Stimulated activated CD4-positive, alpha-beta T cell treated with anti-CD3 and anti-CD28 coated beads, TNF-alpha, amount 100 ng/mL, for 4 hours (primary cell): ENCODE measurements at regions not wholly inside any gene's neighbourhood (a gene's known extent, or its start where the extent isn't known, plus 50 kb on each side); places are given as distances from the start of the nearest gene placed in this dataset.

ENCODE experiments used
- DNase-seq, 3 experiments: peaks; one replicate each; pipeline ENCODE4 v3.0.0-alpha.2; 2020; ENCODE audit warnings: low read depth in 3 of 3

GRCh38 chr12:67370979-67371378, 101.8 kb downstream of the CAND1 start:
- DNase-seq = no peak

- no peak for DNase-seq
These were observed 107.9 kb downstream of the CAND1 start for GRCh38 chr12:67377021-67377420.

DNA sequence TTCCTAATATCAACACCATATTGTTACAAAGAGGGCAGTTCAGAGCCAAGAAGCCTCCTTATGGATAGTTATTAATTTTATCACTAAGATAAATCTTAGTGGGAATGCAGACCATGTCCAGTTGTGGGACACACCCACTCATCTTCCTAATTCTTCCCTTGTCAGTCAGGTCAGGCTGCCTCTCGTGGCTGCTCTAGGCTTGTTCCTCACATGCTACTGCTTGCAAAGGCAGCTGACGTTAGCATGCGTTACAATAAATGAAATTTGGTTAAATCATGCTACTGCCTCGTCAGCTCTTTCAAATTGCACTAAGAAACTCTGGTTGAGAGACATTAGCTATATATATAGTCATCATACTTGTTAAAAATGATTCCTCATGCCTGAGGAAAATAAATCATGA, 108.4 kb downstream of the CAND1 start:
- no peak for DNase-seq

GRCh38 chr12:67382241-67382871, 113.2 kb downstream of the CAND1 start:
- no peak for DNase-seq

DNA sequence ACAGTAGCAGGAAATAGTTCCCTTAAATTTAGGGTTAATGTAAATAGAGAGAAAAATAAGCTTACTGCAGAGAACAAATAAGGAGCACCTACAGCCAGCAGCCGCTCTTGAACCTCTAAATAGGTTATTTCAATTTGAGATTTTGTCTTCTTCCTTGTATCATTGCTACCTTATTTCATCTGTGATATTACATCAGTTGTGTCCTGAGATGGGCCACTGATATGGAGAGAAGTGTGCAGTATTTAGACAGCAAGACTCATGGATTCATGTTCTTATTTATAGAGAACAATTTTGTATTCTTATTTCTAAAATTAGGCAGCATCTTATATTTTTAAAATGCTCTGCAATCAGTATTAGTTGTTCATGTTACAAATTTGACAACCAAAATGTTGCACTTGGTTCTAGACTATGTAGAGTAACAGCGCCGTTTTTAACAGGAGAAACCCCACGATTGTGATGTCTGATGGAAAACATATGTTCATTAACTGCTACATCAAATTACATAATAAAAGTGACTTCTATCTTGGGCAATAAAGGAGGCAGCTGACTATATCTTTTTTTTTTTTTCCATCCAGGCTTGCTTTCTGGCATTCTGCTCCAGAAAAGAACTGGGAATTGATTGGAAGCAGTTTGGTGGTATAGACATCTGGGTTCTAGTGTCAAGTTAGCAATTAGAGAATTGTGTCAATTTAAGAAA, 117.9 kb downstream of the CAND1 start:
- DNase-seq = no peak

DNA sequence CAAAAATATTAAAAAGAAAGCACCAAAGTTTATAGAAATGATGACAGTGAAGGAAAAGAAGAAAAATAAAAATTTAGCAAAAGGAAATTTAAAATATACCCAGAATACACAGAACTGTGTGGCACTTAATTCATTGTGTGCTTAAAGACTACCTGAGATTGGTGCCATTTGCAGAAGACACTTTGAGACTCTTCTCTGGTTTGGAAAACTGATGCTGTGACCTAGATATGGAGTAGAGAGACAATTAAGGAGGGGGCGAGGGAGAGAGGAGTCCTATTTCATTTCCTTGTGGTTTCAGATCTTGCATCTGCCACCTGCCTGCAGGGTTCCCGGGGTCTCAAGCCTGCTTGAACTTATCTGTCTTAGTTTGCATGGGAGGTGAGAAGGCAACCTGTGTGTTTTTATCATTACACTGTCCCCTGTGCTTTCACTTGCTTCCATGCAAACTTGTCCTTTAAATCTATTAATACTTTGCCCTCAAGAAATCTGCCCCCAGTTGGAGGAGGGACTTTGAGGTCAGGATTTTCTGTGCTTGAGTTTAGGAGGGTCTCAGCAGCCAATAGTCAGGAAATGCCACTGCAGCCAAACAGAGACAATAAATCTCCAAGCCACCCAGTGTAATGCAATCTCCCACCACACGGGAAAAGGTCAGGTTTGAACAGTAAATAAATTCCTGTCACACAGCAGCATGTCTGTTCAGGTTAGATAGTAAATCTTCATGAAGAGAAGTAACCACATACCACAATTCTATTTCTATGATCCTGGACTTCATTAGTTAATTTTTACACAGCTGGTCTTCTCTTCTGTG, 119.4 kb downstream of the CAND1 start:
- no peak for DNase-seq

- DNase-seq = no peak
These were observed 121.1 kb downstream of the CAND1 start for GRCh38 chr12:67390273-67390672.

DNA sequence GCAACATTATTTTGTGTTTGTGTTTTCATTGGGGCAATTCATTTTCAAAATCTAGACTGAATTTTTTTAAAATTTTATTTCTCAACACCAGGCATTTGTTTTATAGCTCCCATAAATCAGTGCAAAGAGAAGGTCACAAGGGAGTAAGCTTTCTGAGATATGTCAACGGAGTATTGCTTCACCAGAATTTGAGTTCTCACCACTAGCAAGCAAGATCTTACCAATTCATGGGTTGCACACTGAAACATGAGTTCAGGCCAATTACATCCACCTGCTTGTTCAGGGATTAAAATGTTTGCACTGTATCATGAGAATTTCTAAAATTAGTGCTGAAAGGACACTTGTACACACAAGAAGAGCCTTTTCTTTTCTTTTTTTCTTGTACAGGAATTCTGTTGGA, 121.9 kb downstream of the CAND1 start:
- DNase-seq = no peak

- DNase-seq = no peak
These were observed 122.5 kb downstream of the CAND1 start for GRCh38 chr12:67391656-67392055.

DNA sequence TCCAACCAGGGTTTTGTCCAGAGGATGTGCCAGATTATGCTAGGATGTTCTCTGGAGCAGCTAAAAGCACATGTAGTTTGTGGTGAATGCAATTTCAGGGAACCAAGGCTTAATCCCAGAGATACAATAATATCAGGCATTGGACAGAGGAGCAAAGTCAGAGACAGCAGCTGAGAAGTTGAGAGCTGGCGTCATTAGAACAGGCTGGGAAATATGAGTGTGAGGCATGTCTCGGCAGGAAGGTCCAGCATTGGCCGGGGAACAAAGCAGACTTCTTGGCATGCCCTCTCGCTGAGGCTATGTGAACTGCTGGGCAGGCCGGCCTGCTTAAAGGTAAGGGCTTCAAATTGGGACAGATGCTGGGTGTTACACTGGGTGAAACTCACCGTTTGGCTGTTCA, 125.4 kb downstream of the CAND1 start:
- DNase-seq = no peak

GRCh38 chr12:67400742-67401141, 131.6 kb downstream of the CAND1 start:
- DNase-seq = no peak

- no peak for DNase-seq
These were observed 141.1 kb downstream of the CAND1 start for GRCh38 chr12:67410246-67410645.

DNA sequence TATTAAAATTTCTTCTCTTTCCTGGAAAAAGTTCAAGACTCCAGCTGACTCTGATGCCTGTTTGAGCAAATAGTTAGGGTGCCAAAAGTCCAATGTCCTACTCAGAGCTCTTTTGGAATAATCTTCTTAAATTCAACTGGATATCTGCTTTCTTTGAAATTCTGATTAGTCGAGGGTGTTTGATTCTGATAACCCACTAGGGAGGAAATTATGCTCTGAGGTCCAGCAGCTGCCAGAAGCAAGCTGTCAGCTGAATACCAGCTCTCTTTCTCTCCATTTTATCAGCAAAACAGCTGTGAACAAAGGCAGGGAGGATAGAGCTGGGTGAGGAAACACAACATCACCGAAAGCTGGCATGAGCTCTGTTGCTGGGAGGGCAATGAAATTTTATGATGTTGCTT, 141.5 kb downstream of the CAND1 start:
- DNase-seq = no peak

- DNase-seq = no peak
These were observed 142.4 kb downstream of the CAND1 start for GRCh38 chr12:67411562-67411961.

- DNase-seq = no peak
These were observed 144.4 kb downstream of the CAND1 start for GRCh38 chr12:67413577-67413976.

DNA sequence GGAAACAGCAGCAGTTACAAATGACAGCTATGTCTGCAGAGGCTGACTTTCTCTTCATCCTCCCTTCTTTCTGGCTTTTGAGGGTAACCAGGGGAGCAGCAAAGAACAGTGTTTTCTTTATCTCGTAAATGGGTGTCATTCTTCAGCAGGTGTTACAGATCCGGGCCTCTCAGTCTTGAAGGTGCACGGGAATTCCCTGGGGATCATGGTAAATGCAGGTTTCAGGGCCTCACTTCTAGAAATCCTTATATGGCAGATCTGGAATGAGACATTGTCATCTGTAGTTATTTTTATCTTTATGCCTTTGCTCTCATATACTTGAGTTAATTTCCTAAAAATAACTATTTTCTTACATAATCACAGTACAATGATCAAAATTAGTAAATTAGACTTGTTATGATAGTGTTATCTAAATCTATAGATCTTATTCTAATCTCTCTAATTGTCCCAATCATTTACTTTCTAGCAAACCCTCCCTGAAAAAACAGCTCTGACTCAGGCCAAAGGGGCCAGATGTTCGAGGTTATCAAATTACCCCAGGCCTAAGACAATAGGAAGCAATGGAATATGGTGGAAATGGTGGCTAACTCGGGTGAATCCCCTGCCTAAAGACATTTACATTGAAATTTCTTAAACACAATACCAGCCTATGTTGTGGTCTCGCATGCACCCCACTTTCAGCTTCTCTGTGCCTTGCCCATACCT, 145.0 kb downstream of the CAND1 start:
- no peak for DNase-seq

- no peak for DNase-seq
These were observed 146.3 kb downstream of the CAND1 start for GRCh38 chr12:67415473-67415872.

DNA sequence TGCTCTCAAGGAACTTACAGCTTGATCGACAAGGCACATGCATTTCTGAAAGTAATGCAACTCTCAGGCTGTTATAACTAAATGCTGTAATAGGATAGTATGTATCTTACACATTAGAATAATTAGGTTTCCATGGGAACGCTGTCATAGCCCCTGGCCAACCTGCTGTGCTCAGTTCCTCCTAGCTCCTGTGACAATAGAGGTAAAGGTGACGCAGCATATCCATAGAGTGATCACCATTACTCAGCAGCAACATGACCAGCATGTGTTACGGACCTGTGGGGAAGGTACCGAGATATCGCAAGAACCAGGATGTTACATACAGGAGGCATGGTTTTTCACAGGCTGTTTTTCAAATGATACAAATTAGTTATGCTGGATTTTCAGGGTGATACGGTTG, 150.7 kb downstream of the CAND1 start:
- DNase-seq = no peak

DNA sequence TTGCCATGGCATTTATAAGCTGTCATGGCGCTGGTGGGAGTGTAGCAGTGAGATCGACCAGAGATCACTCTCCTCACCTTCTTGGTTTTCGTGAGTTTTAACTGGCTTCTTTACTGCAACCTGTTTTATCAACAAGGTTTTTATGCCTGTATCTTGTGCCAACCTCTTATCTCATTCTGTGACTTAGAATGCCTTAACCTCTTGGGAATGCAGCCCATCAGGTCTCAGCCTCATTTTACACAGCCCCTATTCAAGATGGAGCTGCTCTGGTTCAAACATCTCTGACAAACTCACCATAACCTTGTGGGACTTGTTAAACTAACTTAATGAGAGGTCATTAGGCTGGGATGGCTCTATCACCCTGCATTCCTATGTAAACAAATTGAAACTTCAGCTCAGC, 151.3 kb downstream of the CAND1 start:
- DNase-seq = no peak

- no peak for DNase-seq
These were observed 152.9 kb downstream of the CAND1 start for GRCh38 chr12:67422081-67422480.

- no peak for DNase-seq
These were observed 155.6 kb downstream of the CAND1 start for GRCh38 chr12:67424784-67425183.

GRCh38 chr12:67425394-67425793, 156.2 kb downstream of the CAND1 start:
- no peak for DNase-seq
